IPS-NIHi7 (cell line): ENCODE measurements at regions not wholly inside any gene's neighbourhood (a gene's known extent, or its start where the extent isn't known, plus 50 kb on each side); places are given as distances from the start of the nearest gene placed in this dataset.

Source experiments
- DNase-seq: peaks from one replicate; pipeline ENCODE4 v3.0.0; 2012; ENCODE audit warnings: mixed read lengths; ENCODE audit errors: extremely low spot score

DNA sequence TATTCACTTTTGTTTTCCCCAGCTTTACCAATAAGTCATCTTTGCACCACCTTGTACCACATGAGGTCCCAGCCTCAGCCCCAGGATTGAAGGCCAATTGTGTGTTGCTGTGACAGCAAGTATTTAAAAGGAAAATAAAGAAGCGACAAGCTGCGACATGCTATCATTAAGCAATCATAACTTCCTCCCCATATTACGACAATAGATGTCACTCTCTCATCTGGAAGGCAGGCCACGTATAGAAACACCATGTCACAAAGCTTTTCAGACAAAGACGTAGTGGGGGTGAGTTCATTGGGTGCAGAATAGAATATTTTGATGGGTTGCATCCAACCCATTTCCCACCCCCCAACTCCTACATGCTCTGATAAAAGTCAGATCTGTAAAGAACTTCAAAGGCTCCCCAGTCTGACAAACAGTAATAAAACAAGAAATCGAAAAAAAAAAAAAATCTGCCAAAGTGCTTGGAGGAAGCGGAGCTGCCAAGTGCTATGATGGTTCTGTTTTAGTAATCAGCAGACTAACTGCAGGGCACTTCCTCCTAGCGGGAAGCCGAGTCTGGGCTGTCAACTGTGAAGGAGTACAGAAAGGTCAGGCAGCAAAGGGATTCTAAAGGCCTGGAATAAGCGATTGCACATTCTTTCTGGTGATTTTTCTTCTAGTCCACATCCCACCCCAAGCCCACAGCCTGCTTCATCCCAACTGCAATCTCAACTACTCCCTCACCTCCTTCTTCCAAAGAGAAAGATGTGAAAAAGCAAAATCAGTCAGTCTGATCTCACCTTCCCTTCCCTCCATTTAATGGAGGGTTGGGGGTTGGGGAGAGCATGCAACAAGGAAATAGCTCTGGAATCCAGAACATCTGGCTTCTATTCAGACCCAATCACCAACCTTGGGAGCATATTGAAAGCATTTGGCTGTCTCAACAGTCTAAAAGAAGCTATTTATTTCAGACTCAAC lies 131.4 kb upstream of the UBASH3B start:
- DNase-seq: peak; percentile 54

DNA sequence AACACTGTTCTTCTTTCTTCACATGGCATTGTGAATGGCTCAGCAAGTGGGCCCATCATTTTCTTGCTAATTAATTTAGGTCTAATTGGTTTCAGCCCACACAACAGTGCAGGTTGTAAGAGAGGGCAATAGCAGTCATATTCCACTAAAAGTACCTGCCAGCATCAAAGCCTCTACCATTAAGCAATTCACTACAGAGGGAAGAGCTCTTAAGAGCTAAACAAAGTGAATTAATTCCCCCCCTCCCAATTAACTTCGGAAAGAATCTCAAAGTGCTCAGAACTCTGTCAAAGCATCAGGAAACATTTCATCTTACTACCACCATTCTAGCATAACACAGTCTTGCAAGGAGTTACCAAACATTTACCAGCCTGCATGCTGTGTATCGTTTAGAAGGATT lies 133.9 kb upstream of the UBASH3B start:
- no peak for DNase-seq

DNA sequence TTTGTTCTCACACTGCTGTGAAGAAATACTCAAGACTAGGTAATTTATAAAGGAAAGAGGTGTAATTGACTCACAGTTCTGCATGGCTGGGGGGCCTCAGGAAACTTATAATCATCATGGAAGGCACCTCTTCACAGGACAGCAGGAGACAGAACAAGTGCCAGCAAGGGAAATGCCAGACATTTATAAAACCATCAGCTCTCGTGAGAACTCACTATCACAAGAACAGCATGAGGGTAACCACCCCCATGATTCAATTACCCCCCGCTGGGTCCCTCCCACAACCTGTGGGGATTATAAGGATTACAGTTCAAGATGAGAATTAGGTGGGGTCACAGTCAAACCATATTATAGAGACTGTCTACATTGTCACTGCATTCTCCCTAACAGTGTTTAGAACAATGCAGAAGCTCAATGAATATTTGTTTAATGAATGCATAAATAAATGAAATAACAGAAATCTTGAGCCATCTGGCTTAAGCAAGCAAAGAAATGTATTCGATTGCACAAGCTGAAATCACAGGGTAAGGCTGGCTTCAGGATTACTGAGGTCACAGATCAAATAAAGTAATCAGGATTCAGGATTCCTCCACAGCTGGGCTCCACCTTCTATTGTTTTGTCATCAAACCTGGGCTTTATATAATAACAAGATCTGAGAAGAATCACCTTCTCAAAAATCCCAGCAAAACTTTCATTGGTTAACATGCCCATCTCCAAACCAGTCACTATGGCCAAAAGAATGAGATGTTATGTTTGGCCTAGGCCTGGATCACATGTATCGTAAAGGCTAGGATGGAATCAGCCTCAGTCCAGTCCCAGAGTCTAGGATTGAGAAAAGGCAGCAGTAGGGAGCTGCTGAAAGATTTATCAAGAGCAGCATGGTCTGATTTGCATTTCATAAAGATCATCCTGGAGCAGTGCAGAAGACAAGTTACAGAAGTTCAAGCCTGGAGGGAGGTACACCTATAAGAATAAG lies 137.8 kb upstream of the UBASH3B start:
- DNase-seq: no peak

DNA sequence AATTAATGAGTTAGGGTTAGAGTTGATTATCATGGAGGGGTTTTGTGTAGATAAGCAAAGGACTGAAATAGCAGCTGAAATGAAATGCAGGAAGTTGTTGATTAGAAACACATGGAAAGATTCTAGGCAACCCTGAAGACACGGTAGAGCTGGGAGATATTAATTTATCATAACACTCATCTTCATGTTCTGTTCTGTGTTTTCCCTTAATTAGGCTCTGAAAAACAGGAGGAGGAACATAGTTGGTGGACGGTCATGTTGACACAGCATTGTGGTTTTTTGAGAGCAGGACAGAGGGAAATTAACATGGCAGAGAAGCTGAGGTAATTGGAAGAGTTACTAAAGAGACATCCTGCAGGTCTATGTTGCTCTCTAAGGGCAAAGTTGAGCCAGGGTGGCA lies 138.8 kb upstream of the UBASH3B start:
- DNase-seq: no peak

DNA sequence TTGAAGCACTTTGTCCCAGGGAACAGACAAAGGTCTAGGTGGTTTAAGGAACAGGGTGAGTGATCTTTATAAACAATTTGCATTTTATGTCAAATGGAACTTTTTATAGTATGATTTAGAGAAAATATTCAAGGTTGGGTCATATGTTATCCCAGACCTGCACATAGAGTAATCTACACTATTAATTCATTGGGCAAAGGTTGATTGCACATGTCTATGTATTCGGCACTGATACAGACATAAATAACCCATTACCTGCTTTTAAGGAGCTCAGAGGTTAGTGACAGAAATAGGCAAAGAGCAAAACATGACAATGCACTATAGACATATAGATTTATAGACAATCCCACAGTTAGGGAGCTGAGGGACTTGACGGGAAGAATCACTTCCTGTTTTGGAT lies 141.5 kb upstream of the UBASH3B start:
- DNase-seq: no peak

GRCh38 chr11:122513328-122513727 lies 142.2 kb upstream of the UBASH3B start:
- DNase-seq: no peak

DNA sequence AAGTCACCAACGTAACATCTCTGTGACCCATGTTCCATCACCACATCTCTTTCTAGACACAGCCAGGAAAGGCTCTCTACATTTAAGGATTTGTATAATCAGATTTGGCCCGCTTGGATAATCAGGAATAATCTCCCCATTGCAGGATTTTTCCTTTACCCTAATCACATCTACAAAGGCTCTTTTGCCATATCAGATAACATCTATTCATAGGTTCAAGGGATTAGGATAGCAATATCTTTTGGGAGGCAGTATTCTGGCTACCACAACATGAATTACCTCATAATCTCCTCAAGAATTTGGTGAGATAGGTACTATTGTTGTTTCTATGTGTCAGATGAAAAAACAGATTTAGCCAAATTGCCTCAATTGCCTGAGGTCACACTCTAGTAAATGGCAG lies 142.8 kb upstream of the UBASH3B start:
- no peak for DNase-seq

- no peak for DNase-seq
These were observed 145.6 kb upstream of the UBASH3B start for GRCh38 chr11:122509899-122510298.

GRCh38 chr11:122509091-122509490 lies 146.4 kb upstream of the UBASH3B start:
- no peak for DNase-seq

DNA sequence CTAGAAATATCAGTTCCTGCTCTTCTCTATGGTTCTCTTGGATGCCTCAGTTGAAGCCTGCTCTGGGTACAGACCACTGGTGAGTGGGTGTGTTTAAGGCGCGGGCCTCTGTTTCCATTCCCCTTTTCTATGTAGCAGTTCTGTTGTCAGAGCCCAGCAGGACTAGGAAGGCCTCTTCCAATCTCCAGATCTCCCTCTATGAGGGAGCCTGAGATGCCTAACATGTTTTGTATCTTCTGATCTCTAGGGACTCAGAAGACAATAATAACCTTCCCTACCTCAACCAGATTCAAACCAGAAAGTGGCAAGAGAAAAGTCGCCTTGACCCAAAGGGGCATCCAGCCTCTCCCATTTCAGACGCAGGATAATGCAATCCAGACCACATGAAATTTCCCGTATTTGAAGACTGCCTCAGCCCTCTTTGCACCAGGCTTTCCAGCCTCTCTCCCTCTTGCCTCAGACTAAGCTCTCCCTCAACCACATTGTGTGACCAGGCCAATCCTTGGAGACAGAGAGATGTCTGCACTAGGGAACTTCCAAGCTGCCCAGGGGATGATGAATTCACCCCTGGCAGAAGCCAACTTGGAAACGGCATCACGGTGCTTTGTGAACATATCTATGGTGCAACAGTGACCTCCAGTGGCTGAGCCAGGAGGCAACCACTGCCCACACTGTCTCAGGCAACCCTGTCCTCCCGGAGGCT lies 150.1 kb upstream of the UBASH3B start:
- peak; percentile 87 for DNase-seq

DNA sequence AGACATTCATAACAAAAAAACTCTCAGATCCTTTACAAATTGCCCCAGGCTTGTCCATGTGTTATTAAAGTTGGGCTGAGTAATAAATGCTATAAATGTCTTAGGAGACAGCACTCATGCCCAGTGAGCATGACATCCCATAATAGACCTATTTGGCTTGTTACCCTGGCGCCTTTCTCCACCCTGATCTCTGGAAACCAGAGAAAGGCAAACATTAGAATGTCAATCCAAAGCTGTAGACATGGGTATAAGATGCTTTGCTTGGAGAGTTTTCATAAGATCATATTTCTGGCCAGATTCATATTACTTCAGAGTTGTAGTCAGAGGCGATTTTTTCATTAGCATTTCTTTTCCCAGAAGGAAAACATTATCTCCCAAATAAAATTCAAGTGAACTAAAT lies 161.3 kb upstream of the UBASH3B start:
- no peak for DNase-seq

DNA sequence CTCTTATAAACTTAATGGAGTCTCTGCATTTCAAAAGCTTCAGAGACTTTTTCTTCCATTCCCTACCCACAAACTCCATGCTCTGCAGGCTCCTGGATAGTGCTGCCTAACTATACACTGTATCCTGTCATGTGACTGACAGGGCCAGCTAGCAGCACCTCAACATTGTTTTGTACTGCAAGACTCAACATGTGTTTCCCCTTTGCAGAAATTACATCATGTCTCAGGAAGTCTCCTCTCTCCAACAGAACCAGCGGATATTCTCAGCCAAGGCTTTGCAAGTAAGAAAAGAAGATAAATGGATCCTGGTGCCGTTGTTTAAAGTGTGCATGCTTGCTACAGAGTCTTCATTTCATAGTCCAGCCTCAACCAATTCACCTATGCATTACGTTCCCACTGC lies 164.0 kb upstream of the UBASH3B start:
- no peak for DNase-seq

- no peak for DNase-seq
These were observed 166.4 kb upstream of the UBASH3B start for GRCh38 chr11:122488892-122489706.

GRCh38 chr11:122487669-122488068 lies 167.9 kb upstream of the UBASH3B start:
- no peak for DNase-seq

DNA sequence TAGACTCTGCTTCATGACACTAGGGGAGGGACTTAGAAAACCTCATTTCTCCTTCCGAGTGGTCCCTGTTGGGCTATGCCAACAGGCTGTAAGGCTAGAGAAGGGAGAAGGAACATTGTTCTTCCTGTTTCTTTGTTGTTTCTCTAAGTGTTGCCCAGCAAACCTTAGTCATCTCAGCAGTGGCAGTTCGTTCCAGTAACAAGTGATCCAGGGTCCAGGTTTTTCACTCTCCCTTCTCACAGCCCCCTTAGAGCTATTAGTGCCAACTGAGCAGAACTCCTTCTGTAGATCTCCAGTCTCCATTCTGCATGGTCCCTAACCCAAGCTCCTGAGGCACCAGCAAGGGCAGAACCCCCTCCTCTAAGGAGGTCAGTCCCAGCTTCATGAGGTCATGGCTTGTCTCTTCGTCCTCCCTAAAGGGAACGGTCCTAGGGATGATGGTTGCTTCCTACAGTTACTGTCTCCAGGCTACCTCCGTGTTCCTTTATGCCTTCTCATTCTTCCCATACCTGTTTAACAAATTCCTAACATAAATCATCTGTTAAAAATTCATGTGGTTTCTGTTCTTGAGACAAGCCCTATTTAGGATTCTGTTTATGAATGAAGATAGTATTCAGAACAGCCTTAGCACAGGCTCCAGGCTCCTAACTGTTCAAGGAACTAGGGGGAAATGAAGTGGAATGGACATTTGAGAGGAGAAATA lies 168.6 kb upstream of the UBASH3B start:
- DNase-seq: peak; percentile 61

GRCh38 chr11:122478986-122479385 lies 176.5 kb upstream of the UBASH3B start:
- no peak for DNase-seq

DNA sequence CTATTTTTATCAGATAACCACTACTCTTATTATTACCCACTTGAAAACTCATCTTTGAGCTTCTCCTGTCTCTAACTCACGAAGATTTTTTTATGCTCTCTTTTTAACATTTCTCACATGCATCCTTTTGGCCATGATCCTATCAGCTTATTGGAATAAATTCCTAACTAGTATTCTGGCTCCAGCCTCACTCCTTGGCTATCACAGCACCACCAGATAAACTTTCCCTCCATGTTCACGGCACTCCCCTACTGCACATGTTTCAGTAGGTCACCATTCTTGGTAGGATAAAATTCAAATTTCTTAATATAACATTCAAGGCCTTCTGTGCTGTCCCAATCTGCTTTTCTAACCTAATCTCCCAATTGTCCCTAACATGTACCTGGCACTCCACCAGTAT lies 186.6 kb upstream of the UBASH3B start:
- DNase-seq: no peak

GRCh38 chr11:122463530-122463929 lies 192.0 kb upstream of the UBASH3B start:
- no peak for DNase-seq

DNA sequence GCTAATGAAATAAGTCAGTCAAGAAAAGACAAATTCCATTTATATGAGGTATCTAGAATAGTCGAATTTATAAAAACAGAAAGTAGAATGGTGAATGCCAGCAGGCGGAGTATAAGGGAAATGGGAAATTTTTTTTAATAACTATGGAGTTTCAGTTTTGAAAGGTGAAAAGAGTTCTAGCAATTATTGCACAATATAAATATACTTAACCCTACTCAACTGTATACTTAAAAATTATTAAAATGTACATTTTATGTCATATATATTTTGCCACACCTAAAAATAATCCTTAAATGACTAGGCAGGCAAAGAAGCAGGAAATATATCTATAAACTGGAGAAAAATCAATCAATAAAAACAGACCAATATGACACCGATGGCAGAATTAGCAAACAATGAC lies 196.5 kb upstream of the UBASH3B start:
- DNase-seq: no peak

DNA sequence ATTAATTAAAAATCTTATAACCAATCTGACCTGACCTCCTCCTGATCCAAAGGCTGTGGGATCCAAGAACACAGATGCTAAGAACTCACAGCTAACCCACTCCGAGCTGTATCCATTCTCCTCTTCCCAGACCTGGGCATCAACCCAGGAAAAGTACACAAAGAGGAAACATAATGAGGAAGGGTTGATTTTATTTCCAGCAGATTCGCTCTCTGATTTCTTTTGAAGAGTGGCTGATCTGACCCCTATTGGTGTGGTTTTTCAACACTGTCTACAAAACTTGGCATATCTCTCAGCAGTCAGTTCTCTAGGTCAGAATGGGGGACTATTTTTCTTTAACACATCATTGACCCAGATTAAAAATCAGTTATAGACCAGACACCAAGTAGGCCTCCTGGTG lies 201.9 kb upstream of the UBASH3B start:
- no peak for DNase-seq
